Esophagus (tissue), 2 donors: ENCODE measurements at regions not wholly inside any gene's neighbourhood (a gene's known extent, or its start where the extent isn't known, plus 50 kb on each side); places are given as distances from the start of the nearest gene placed in this dataset.

Experiments
- H3K27ac ChIP-seq, 2 donors: one replicate each; pipeline ENCODE4 v1.5.1; 2013; ENCODE audit warnings: low read depth in 2 of 2, mild to moderate bottlenecking in 2 of 2, inconsistent platforms in 1 of 2, low read length in 1 of 2, moderate library complexity in 1 of 2
- H3K27me3 ChIP-seq, 2 donors: one replicate each; pipeline ENCODE4 v1.6.1; 2013; ENCODE audit warnings: low read length in 2 of 2, control low read depth in 1 of 2, mild to moderate bottlenecking in 1 of 2; ENCODE audit not compliant: insufficient read depth in 2 of 2, control insufficient read depth in 1 of 2
- H3K36me3 ChIP-seq, 2 donors: one replicate each; pipeline ENCODE4 v1.6.1; 2013; ENCODE audit warnings: low read length in 1 of 2; ENCODE audit not compliant: control insufficient read depth in 2 of 2, insufficient read depth in 2 of 2
- H3K4me1 ChIP-seq, 2 donors: one replicate each; pipeline ENCODE4 v1.6.1; 2013; ENCODE audit warnings: low read length in 1 of 2; ENCODE audit not compliant: control insufficient read depth in 2 of 2, insufficient read depth in 2 of 2
- H3K4me3 ChIP-seq, 2 donors: one replicate each; pipeline ENCODE4 v1.5.1; 2013; ENCODE audit warnings: low read length in 2 of 2, mild to moderate bottlenecking in 2 of 2, low read depth in 1 of 2, moderate library complexity in 1 of 2
- H3K9me3 ChIP-seq, 2 donors: one replicate each; pipeline ENCODE4 v1.6.1; 2013; ENCODE audit warnings: mild to moderate bottlenecking in 2 of 2, low read depth in 1 of 2, low read length in 1 of 2, moderate library complexity in 1 of 2; ENCODE audit not compliant: control insufficient read depth in 2 of 2, insufficient read depth in 1 of 2
- WGBS, 2 donors: extraction: QIAGEN DNeasy Blood & Tissue Kit; methylation state at CpG; one replicate each; pipeline ENCODE4 v1.1.7; 2013; 5-methylcytosine and 5-hydroxymethylcytosine counted together
- donor health status: healthy with polysubstance abuse.
- donor health status: Bipolar disorder and iron deficiency.

- 79 to 82% methylated on average over 4 of the region's 4 CpGs for WGBS, 2 donors
Measured at GRCh38 chr16:18048853-18049546, 287.5 kb downstream of the NPIPA8 start.

GRCh38 chr16:18047761-18048160 lies 288.8 kb downstream of the NPIPA8 start:
- H3K9me3 ChIP-seq, result no peaks in the 10 kb centered on the region
- H3K27me3 ChIP-seq, result no peaks in the 10 kb centered on the region
- no peaks in the 10 kb centered on the region for H3K36me3 ChIP-seq
- WGBS, 2 donors, result 91 to 92% methylated on average over 6 of the region's 6 CpGs
- H3K4me3 ChIP-seq, result no peak overlapping the region
- H3K27ac ChIP-seq, result no peak overlapping the region
- H3K4me1 ChIP-seq, result no peaks in the 10 kb centered on the region

More at GRCh38 chr16:18048853-18049546, 287.5 kb downstream of the NPIPA8 start:
- Histone ChIP-seq H3K4me1 (no peaks in the 10 kb centered on the region), H3K4me3 (no peak overlapping the region), H3K9me3 (no peaks in the 10 kb centered on the region), H3K36me3 (no peaks in the 10 kb centered on the region), H3K27ac (no peak overlapping the region), H3K27me3 (peaks cover 0 to 3% of the 10 kb centered on the region in 2 donors)

- Histone ChIP-seq H3K36me3 (no peaks in the 10 kb centered on the region), H3K27ac (no peak overlapping the region), H3K9me3 (no peaks in the 10 kb centered on the region), H3K27me3 (no peaks in the 10 kb centered on the region), H3K4me3 (no peak overlapping the region), H3K4me1 (no peaks in the 10 kb centered on the region)
- WGBS, 2 donors, result 69 to 73% methylated on average over 6 of the region's 6 CpGs
Measured at GRCh38 chr16:18045356-18045755, 291.2 kb downstream of the NPIPA8 start.

- no peak overlapping the region for H3K4me3 ChIP-seq
- no peaks in the 10 kb centered on the region for H3K9me3 ChIP-seq
- no peaks in the 10 kb centered on the region for H3K27me3 ChIP-seq
- H3K27ac ChIP-seq, result no peak overlapping the region
- no peaks in the 10 kb centered on the region for H3K4me1 ChIP-seq
- H3K36me3 ChIP-seq, result no peaks in the 10 kb centered on the region
- 47 to 51% methylated on average over 8 of the region's 8 CpGs for WGBS, 2 donors
Measured at GRCh38 chr16:18041864-18042834, 294.4 kb downstream of the NPIPA8 start.

GRCh38 chr16:18039931-18040330 lies 296.6 kb downstream of the NPIPA8 start:
- Histone ChIP-seq H3K27me3 (no peaks in the 10 kb centered on the region), H3K36me3 (no peaks in the 10 kb centered on the region), H3K9me3 (no peaks in the 10 kb centered on the region), H3K27ac (no peak overlapping the region), H3K4me3 (no peak overlapping the region), H3K4me1 (no peaks in the 10 kb centered on the region)
- WGBS, 2 donors, result 75 to 78% methylated on average over 3 of the region's 3 CpGs

GRCh38 chr16:18037051-18037450 lies 299.5 kb downstream of the NPIPA8 start:
- no peak overlapping the region for H3K27ac ChIP-seq
- H3K4me3 ChIP-seq, result no peak overlapping the region
- H3K9me3 ChIP-seq, result no peaks in the 10 kb centered on the region
- no peaks in the 10 kb centered on the region for H3K4me1 ChIP-seq
- H3K36me3 ChIP-seq, result no peaks in the 10 kb centered on the region
- no peaks in the 10 kb centered on the region for H3K27me3 ChIP-seq
- WGBS, 2 donors, result 93 to 94% methylated on average over 1 of the region's 1 CpG

GRCh38 chr16:18024611-18025010 lies 311.9 kb downstream of the NPIPA8 start:
- no peaks in the 10 kb centered on the region for H3K9me3 ChIP-seq
- 32 to 42% methylated on average over 6 of the region's 6 CpGs for WGBS, 2 donors

GRCh38 chr16:18018376-18018775 lies 318.2 kb downstream of the NPIPA8 start:
- Histone ChIP-seq H3K27ac (no peak overlapping the region), H3K4me3 (no peak overlapping the region), H3K4me1 (no peaks in the 10 kb centered on the region), H3K27me3 (no peaks in the 10 kb centered on the region), H3K9me3 (no peaks in the 10 kb centered on the region), H3K36me3 (no peaks in the 10 kb centered on the region)
- 70 to 75% methylated on average over 4 of the region's 4 CpGs for WGBS, 2 donors

More at GRCh38 chr16:18024611-18025010, 311.9 kb downstream of the NPIPA8 start:
- no peaks in the 10 kb centered on the region for H3K36me3 ChIP-seq
- H3K4me3 ChIP-seq, result no peak overlapping the region
- H3K4me1 ChIP-seq, result no peaks in the 10 kb centered on the region
- no peaks in the 10 kb centered on the region for H3K27me3 ChIP-seq
- H3K27ac ChIP-seq, result no peak overlapping the region

- Histone ChIP-seq H3K4me1 (peaks cover 0 to 4% of the 10 kb centered on the region in 2 donors), H3K36me3 (no peaks in the 10 kb centered on the region), H3K4me3 (no peak overlapping the region), H3K27me3 (no peaks in the 10 kb centered on the region), H3K9me3 (peaks cover 0 to 2% of the 10 kb centered on the region in 2 donors), H3K27ac (no peak overlapping the region)
- 76 to 83% methylated on average over 4 of the region's 4 CpGs for WGBS, 2 donors
Measured at GRCh38 chr16:18013863-18014262, 322.7 kb downstream of the NPIPA8 start.
